ENCODE measurements at regions not wholly inside any gene's neighbourhood (a gene's known extent, or its start where the extent isn't known, plus 50 kb on each side); places are given as distances from the start of the nearest gene placed in this dataset.
"Not testable (repeated sequence)": the region's sequence is repeated elsewhere in the genome, so short reads cannot be mapped to it uniquely, and the experiment has no call there.

DNA sequence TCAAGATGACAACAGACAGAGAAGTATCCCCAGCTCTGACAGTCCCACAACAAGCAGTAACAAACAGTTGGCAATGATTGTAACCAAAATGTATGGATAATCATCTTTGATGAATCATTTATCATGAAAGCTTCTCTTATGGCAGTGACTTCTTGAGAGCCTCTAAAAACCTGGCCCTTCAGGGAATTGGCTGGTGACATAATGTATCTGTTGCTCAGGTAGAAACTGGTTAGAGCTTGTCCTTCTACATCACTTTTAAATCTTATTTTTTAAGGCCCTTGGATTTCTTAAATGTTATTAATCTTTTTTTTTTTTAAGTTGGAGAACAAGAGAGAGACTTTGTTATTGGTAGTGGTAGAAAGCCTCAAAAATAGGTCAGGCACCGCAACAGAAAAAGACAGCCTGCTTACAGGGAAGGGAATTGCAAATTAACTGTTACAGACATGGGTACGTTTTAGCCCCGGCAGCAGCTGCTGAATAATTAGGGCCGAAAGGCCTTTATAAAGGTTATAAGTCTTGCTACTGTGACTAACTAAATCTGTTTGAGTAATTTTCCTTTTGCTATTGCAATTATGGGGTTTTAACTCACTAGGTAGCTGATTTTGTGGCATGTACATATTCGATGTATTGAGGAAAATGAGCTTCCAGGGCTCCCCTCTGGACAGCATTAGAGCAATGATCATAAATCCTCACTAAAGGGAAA is 207.7 kb upstream of the LRRC4C start:
- DNase-seq (no peak), ATAC-seq (no peak)
- intact Hi-C loops (cut with micrococcal nuclease), result no loop called here

DNA sequence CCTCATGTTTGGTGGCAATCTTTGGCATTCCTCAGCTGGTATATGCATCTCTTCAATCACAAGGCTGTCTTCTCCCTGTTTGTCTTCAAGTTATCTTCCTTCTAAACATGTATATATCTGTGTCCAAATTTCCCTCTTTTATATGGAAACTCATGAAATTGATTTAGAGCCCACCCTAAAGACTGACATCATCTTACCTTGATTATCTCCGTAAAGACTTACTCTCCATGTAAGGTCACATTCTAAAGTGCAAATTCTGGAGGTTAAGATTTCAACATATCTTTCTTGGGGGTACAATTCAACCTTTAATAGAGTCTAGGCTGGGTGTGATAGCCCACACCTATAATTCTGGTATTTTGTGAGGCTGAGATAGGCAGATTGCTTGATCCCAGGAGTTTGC is 215.8 kb upstream of the LRRC4C start:
- intact Hi-C loops (cut with micrococcal nuclease), result no loop called here
- ATAC-seq, result no peak
- DNase-seq, result no peak

DNA sequence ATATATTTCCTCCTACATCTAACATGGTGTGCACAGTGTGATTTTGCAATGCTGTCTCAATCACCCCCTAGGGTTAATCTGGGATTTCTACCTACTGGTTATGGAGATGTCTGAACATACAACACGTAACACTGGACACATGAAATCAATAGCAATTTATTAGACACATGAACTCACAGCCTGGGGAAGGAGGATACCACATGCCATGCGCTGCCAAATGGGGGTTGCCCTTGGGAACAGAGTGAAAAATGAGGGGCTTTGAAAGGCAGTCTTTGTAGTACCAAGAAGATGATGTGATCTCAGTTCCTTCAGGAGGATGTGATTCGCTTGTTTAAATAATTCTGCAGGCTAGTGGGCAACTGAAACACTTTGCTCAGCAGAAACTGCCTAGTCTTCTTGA is 253.6 kb upstream of the LRRC4C start:
- DNase-seq (no peak), ATAC-seq (no peak)
- intact Hi-C loops (cut with micrococcal nuclease), result no loop called here

DNA sequence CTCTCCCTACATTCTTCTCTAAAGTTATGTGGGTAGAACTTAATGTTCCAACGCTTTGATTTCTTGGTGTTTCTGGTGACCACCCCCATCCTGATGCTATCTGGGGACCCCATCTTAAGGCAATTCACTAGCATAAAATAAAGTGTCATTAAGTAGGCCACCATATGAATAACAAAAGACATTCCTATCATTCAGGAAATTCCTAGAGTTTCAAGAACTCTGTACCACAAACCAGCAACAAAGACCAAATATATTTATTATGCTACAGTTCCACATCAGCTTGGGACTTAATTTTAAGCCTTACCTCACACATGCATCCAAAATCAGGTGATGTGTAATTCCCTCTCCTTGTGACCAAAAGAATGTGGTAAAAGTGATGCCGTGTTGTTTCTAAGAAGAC is 254.6 kb upstream of the LRRC4C start:
- ATAC-seq (no peak), DNase-seq (no peak)
- intact Hi-C loops (cut with micrococcal nuclease), result no loop called here

DNA sequence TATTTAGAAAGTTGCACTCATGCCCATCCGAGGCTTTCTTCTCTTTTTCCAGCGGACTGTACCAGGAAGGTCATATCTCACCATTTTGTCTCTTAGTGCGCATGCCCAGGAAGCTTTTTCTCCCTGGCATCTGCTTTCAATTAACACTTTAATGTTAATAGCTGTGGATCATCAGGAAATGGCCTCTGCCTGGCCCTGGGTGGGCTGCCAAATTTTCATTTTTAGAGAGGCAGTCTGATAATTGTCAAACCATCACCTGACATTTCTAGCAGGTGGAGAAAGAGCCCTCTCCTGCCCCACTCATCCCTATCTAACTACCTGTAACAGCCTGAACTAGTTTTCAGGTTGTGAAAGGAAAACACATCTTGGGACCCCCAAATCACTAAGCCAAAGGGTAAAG is 257.4 kb upstream of the LRRC4C start:
- ATAC-seq (no peak), DNase-seq (no peak)
- intact Hi-C loops (cut with micrococcal nuclease), result no loop called here

DNA sequence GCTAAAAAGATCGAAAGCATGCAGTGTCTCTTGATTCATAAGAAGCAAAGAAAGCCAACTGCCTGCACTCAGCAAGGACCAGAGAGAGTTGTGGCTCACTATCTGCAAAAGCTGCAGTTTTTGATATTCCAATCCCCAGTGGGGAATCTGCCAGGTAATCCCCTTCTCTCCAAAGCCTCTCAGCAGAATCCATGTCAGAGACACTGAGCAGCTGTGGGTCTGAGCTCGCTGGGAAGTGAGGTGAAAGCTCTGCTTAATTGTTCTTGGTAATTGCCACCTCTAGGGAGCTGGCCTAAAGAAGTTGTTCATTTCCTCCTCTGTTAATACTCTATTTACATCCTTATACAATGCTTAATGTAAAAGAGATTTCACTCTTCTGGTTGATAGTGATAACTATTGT is 261.3 kb upstream of the LRRC4C start:
- ATAC-seq (no peak), DNase-seq (no peak)
- intact Hi-C loops (cut with micrococcal nuclease), result no loop called here

DNA sequence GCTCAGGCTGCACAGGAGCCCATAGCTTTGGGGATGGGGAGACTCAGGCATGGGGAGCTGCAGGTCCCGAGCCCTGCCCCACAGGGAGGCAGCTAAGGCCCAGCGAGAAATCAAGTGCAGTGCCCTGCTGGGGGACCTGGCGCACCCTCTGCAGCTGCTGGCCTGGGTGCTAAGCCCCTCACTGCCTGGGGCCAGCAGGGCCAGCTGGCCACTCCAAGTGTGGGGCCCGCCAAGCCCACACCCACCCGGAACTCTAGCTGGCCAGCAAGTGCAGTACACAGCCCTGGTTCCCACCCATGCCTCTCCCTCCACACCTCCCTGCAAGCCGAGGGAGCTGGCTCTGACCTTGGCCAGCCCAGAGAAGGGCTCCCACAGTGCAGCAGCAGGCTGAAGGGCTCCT is 268.7 kb upstream of the LRRC4C start:
- intact Hi-C loops (cut with micrococcal nuclease); ATAC-seq; DNase-seq: not testable (repeated sequence)

DNA sequence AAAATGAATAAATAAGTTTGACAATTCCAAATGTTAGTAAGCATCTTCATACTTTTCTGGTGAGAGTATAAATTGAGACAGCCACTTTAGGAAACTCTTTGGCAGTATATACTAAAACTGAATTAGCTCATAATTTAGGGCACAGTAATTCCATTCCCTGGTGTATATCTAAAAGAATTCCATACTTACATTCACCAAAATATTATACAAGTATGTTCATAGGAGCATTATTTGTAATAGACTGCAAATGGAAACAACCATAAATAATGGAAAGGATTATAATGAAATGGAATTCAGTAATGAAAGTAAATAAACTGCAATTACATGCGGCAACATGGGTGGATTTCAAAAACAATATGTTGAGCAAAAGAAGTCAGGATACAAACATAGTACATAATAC is 315.8 kb upstream of the LRRC4C start:
- ATAC-seq, result no peak

DNA sequence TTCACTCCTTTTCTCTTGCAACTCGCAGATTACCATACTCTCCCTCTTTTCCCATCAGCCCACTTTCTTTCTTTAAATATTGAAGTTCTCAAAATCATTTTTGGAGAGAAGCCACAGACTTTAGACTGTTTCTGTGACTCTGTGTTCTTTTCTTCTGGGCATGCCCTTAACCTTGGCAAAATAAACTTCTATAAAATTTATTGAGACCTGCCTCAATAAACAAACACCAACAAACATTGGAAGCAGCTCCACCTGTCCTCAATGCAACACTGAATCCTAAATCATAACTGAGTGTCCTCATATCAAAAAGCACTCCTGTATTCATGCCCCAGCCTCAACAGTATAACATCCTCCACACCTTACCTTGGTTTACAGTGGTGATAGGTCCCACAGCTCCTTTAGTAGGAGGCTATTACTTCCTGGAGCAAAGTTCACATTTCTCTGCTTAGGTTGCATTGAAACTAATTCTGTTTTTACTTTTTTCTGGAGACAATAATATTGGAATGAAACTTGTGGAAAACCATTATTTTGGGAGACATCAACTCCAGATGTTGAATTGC is 320.0 kb upstream of the LRRC4C start:
- no peak for ATAC-seq
- intact Hi-C loops (cut with micrococcal nuclease), result no loop called here
- no peak for DNase-seq

More for the DNA sequence above, 315.8 kb upstream of the LRRC4C start:
- intact Hi-C loops (cut with micrococcal nuclease), result no loop called here
- no peak for DNase-seq

DNA sequence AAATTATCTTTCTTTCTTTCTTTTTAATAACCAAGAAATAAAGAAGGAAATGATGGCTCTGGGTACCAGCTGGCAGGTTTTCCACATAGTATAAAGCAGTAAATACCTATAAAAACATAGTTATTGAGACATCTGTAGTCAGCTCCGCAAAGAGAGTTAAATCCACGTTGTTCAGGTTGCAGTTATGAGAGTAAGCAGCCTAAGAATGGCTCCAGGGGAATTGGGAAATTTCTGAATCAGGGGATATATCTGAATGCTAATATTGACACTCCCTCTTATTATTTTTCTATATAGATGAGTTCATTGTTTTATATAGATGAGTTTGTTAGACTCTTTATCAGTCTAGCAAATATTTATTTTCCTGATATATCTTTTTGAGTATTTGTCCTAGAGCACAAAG is 322.0 kb upstream of the LRRC4C start:
- ATAC-seq (no peak), DNase-seq (no peak)
- intact Hi-C loops (cut with micrococcal nuclease), result no loop called here

DNA sequence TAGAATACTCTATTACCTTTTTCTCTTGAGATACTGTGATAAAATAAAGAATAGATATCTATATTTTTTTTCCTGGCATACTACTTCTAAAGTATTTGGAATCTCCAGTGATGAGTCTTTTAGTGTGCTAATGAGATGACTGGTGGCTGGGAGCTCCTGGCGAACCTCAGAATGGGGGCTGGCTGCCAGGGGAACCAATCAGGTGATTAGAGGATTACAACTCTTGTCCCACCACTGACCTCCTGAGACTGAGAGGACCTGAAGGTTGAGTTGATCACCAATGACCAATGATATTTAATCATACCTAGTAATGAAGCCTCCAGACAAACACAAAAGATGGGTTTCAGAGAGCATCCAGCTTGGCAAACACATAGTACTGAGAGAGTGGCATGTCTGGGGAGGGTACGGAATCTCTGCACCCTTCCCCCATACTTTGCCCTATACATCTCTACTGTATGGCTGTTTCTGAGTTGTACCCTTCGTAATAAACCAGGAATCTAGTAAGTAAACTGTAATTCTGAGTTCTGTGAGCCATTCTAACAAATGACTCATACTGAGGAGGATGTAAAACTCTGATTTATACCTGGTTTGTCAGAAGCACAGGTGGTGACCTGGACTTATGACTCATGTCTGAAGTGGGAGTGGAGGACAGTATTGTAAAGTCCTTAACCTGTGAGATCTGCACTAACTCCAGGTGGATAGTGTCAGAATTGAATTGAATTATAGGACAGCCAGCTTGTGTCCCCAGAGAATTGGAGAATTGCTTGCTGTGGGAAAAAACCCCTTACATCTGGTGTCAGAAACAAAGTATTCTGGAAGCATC is 325.3 kb upstream of the LRRC4C start:
- DNase-seq, result no peak
- intact Hi-C loops (cut with micrococcal nuclease), result no loop called here
- no peak for ATAC-seq

DNA sequence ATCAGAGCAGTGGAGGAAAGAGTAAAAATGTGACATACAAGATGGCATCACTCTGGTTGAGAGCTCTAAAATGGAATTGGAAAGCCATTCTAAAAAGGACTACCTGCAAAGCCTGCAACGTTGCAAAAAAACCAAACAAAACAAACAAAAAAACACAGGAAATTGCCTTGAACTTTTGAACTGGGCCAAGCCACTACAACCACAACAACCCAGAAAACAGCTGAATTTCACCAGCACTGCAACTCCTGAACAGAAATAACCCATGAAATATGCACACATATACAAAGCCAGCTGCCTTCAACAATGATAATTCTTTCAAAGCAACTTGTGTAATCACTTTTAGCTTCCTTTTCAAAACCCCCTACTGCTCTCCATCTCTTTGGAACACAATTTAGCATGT is 326.6 kb upstream of the LRRC4C start:
- DNase-seq (no peak), ATAC-seq (no peak)
- intact Hi-C loops (cut with micrococcal nuclease), result no loop called here

DNA sequence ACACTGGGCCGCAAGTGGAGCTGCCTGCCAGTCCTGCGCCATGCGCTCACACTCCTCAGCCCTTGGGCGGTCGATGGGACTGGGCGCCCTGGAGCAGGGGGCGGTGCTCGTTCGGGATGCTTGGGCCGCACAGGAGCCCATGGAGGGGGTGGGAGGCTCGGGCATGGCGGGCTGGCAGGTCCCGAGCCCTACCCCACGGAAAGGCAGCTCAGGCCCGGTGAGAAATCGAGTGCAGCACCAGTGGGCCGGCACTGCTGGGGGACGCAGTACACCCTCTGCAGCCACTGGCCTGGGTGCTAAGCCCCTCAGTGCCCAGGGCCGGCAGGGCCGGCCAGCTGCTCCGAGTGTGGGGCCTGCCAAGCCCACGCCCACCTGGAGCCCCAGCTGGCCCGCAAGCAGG is 328.7 kb upstream of the LRRC4C start:
- no peak for DNase-seq
- ATAC-seq, result no peak
- intact Hi-C loops (cut with micrococcal nuclease), result no loop called here

DNA sequence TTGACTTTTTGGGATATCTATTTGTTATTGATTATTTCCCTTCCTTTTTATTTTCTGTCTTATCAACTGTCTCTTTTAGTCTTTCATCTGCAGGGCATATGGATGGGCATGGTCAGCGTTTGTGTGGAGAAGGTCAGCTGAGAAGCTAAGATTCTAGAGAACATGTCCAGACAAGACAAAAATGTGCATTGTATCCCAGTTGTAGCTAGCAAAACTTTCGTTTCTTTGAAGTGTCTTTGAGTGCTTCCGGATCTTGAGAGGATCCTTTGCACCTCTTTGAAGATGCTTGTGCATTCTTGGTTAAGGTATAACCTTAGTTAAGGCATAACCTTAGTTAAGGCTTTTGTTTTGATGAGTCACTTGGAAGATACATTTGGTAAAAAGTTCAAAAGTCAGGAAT is 329.9 kb upstream of the LRRC4C start:
- intact Hi-C loops (cut with micrococcal nuclease), result no loop called here

DNA sequence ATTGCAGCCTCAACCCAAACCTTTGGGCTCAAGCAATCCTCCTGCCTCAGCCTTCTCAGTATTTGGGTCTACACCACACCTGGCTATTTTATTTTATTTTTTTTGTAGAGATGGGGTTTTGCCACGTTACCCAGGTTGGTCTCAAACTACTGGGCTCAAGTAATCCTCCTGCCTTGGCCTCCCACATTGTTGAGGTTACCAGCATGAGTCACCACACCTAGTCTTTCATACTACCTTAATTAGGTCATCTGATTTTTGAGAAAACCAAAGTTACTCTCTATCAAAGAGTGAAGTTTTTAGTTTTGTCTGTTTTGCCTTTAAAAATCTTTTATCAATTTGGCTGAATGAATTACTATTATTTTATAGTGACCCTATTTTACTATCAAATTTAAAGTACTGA is 335.6 kb upstream of the LRRC4C start:
- ATAC-seq (no peak), DNase-seq (no peak)
- intact Hi-C loops (cut with micrococcal nuclease), result no loop called here

More for the DNA sequence above, 329.9 kb upstream of the LRRC4C start:
- DNase-seq (no peak), ATAC-seq (no peak)

DNA sequence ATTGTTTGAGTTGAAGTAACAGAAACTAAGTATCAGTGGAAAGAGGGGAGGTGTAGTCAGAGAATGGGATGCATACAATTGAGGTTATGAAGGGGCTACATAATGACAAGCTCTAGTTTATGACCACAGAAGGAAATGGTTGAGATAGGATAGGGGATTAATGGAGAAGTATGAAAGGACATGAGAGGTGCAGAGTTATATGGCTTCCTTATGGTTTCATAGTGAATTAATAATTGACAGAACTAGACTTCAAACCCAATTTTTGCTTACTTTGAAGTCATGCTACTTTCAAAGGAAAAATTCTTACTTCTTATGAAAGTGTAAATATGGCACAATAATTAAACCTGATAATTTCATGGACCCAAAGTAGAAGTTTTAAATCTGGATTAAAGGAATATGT is 340.3 kb upstream of the LRRC4C start:
- intact Hi-C loops (cut with micrococcal nuclease), result no loop called here
- DNase-seq (no peak), ATAC-seq (no peak)

DNA sequence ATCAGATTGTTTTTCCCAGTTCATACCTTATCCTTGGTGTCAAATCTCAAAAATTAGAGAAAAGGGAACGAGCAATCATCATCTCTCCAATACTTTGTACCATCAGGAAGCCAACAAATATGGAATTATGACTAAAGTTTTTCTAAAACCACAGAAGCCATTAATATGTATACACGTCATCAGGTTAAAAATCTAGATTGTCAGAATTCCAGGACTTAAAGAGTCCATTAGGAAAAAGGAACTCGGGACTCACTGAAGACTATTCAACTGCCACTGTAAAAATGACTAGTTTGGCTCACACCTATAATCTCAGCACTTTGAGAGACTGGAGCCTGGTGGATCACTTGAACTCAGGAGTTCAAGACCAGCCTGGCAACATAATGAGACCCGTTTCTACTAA is 344.4 kb upstream of the LRRC4C start:
- ATAC-seq, result no peak
- intact Hi-C loops (cut with micrococcal nuclease), result no loop called here
- DNase-seq, result no peak

DNA sequence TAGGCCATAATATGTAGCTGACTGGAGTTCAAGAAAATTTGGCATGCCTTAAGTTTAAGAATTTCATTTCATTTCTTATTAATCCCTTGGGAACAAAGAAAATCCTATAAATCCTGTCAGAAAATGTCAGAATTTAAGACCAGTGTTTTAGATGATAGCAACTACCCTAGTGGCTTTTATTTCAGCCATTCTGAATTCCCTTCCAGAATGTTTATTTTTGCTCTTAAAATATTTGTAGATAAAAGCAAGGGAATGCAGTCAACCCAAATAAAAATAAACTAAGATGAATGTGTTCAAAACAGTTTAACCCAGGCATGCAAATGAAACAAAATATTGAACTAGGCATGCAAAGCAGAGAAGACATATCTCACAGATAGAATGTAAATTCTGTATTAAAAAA is 356.9 kb upstream of the LRRC4C start:
- ATAC-seq (no peak), DNase-seq (no peak)
- intact Hi-C loops (cut with micrococcal nuclease), result no loop called here

DNA sequence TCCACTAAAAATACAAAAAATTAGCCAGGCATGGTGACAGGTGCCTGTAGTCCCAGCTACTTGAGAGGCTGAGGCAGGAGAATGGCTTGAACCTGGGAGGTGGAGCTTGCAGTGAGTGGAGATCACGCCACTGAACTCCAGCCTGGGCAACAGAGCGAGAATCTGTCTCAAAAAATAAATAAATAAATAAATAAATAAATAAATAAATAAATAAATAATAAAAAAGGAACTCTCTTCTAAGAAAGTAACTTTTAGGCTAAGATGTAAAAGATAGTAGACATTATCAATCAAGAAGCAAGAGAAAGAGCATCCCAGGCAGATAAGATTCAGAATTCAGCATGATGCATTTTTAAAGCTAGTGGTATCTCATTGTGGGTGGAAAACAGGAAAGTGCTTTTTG is 364.8 kb upstream of the LRRC4C start:
- DNase-seq; intact Hi-C loops (cut with micrococcal nuclease); ATAC-seq: not testable (repeated sequence)

DNA sequence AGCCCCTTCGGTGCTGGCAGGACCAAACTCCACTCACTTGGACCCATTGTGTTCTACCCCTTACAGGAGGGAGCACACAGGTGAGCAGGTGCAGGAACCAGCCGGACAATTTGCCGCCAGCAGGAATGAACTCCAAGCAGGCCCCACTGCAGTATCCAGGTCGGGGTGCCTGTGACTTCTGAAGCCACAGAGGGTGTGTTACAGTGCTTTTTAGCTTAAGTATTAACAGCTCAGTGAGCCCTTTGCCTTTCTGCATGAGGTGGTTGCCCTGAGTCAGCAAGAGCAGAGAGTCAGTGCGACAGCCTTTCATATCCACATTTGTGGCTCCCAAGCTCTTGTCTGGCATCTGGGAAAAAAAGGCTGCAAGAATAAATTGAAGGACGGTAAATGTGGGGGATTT is 366.6 kb upstream of the LRRC4C start:
- intact Hi-C loops (cut with micrococcal nuclease), result no loop called here
- DNase-seq, result no peak
- no peak for ATAC-seq

DNA sequence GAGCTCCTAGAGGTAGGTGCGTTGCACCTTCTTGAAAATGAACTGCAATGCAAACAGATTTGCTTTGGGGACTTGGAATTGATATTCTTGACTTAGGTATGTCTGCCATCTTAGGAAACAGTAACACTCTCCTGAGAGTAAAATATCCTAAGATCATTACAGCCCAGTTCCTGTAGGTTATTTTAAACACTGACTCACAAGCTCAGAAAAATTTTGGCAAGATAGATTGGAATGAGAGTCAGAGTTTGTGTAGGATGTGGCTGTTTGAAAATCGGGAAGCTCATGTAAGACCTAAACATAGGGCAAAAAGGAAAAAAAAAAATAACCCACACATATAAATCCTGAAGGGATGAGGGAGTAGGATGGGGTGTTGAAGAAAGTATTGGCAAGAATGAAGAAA is 377.0 kb upstream of the LRRC4C start:
- DNase-seq, result no peak
- no peak for ATAC-seq
- intact Hi-C loops (cut with micrococcal nuclease), result no loop called here

Data from left ventricle myocardium superior (tissue), 1 donor.